Small intestine (tissue), 7 donors: ENCODE measurements at regions not wholly inside any gene's neighbourhood (a gene's known extent, or its start where the extent isn't known, plus 50 kb on each side); places are given as distances from the start of the nearest gene placed in this dataset.

Experiments
- DNase-seq, 2 donors: peaks; one replicate each; pipeline versions ENCODE4 v3.0.0 to v3.0.0-alpha.2; 2013
- FAIRE-seq: peaks from 2 replicates; lab custom pipeline; 2012; peaks lifted over from hg19 to GRCh38; lab: Jason Lieb, UNC
- H3K27ac ChIP-seq, 3 donors: one replicate each; pipeline ENCODE4 v1.5.1; 2013; ENCODE audit warnings: low read length in 2 of 3, mild to moderate bottlenecking in 2 of 3, control low read depth in 1 of 3, inconsistent platforms in 1 of 3, low read depth in 1 of 3, moderate library complexity in 1 of 3
- H3K27me3 ChIP-seq, 3 donors: one replicate each; pipeline ENCODE4 v1.6.1; 2013; ENCODE audit warnings: low read length in 3 of 3, inconsistent platforms in 1 of 3; ENCODE audit not compliant: control insufficient read depth in 3 of 3, insufficient read depth in 3 of 3
- H3K36me3 ChIP-seq, 3 donors: one replicate each; pipeline ENCODE4 v1.6.1; 2013; ENCODE audit warnings: low read length in 3 of 3, inconsistent platforms in 1 of 3, low read depth in 1 of 3, mild to moderate bottlenecking in 1 of 3, moderate library complexity in 1 of 3; ENCODE audit not compliant: control insufficient read depth in 3 of 3, insufficient read depth in 2 of 3
- H3K4me1 ChIP-seq, 3 donors: one replicate each; pipeline ENCODE4 v1.6.1; 2013; ENCODE audit warnings: low read length in 2 of 3, inconsistent platforms in 1 of 3, low read depth in 1 of 3, mild to moderate bottlenecking in 1 of 3, moderate library complexity in 1 of 3; ENCODE audit not compliant: control insufficient read depth in 3 of 3, insufficient read depth in 2 of 3
- H3K4me3 ChIP-seq, 3 donors: one replicate each; pipeline ENCODE4 v1.5.1; 2013; ENCODE audit warnings: low read length in 3 of 3, control low read depth in 1 of 3, inconsistent platforms in 1 of 3, low read depth in 1 of 3, mild to moderate bottlenecking in 1 of 3, moderate library complexity in 1 of 3
- H3K9me3 ChIP-seq, 2 donors: one replicate each; pipeline ENCODE4 v1.6.1; 2013; ENCODE audit warnings: low read depth in 1 of 2, low read length in 1 of 2; ENCODE audit not compliant: control insufficient read depth in 2 of 2, insufficient read depth in 1 of 2
- WGBS, 3 donors: extraction: QIAGEN DNeasy Blood & Tissue Kit; methylation state at CpG; one replicate each; pipeline ENCODE4 v1.1.7; 2013; 5-methylcytosine and 5-hydroxymethylcytosine counted together
- donor health status: healthy with polysubstance abuse.
- donor health status: control.
- donor health status: control.
- donor health status: Bipolar disorder and iron deficiency.
- donor health status: healthy.

DNA sequence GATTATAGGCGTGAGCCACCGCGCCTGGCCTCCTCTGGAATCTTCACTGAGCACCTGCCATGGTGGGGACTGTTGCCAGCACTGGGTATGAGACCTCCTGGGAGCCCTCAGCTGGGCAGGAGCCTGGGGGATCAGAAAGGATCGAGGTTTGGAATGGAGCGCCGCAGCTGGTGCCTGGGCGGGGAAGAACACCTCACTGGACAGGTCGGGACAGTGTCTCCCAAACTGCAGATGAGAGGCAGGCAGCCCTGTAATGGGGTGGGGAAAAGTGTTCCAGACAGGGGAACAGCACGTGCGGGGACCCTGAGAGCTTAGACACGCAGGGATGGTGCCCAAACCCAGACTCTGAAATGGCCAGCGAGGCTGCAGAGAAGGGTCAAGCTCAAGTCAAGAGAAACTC, 150.9 kb upstream of the C1orf174 start:
- no peak overlapping the region for H3K27ac ChIP-seq
- no peak for FAIRE-seq

DNA sequence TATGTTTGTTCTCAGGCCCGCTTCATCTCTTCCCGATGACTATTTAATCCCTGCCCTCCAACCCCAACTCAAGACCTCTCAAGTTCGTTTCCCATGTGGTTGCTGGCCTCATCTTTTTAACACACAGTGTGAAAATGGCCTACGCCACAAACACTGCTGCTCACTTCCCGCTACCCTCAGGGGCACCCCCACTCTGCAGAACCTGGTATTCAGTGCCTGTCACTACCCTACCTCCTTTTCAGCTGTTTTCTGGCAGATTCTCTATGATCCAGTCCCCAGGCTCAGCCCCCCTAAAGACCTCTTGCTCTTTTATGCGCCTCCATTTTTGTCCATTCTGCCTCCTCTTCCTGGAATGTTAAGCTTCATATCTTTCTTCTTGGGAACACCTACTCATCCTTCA, 152.6 kb upstream of the C1orf174 start:
- WGBS, 3 donors = 63 to 75% (median 69%) methylated on average over 6 of the region's 6 CpGs
- FAIRE-seq = no peak

More for the DNA sequence above, 150.9 kb upstream of the C1orf174 start:
- H3K4me1 ChIP-seq = no peaks in the 10 kb centered on the region
- no peak for DNase-seq
- no peaks in the 10 kb centered on the region for H3K36me3 ChIP-seq
- H3K9me3 ChIP-seq = no peaks in the 10 kb centered on the region
- no peak overlapping the region for H3K4me3 ChIP-seq
- no peaks in the 10 kb centered on the region for H3K27me3 ChIP-seq
- 75 to 88% (median 77%) methylated on average over 12 of the region's 12 CpGs for WGBS, 3 donors

DNA sequence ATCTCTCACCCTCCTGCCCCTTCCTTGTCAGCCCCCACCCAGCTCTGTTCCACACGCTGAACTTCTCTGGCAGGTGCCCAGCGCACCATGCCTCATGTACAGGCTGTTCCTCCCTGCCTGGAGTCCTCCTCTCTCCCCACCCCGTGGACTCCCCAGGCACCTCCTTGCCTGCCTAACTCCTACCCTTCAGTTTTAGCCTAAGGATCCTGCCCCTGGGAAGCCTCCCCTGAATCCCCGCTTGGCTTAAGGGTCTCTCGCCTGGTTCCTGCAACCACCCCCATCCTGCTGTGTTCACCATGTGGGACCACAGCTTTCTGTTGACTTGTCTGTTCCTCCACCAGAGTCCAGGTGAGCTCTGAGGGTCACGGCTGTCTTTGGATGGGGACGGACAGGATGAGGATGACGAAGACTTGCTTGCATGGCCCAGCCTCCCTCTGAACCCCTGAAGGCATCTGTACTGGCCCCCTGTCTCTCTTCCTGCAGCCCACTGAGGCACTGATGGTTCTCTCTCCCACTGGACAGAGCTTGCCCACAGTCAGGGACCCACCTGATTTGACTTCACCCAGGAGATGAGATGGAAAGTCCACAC, 153.2 kb upstream of the C1orf174 start:
- whole genome bisulfite sequencing, 3 donors = 85 to 88% (median 85%) methylated on average over 8 of the region's 8 CpGs
- FAIRE-seq = no peak
- no peaks in the 10 kb centered on the region for H3K27me3 ChIP-seq

More for the DNA sequence above, 152.6 kb upstream of the C1orf174 start:
- Histone ChIP-seq H3K4me3 (no peak overlapping the region), H3K36me3 (no peaks in the 10 kb centered on the region), H3K27ac (no peak overlapping the region), H3K4me1 (no peaks in the 10 kb centered on the region), H3K27me3 (no peaks in the 10 kb centered on the region), H3K9me3 (no peaks in the 10 kb centered on the region)
- DNase-seq = no peak

DNA sequence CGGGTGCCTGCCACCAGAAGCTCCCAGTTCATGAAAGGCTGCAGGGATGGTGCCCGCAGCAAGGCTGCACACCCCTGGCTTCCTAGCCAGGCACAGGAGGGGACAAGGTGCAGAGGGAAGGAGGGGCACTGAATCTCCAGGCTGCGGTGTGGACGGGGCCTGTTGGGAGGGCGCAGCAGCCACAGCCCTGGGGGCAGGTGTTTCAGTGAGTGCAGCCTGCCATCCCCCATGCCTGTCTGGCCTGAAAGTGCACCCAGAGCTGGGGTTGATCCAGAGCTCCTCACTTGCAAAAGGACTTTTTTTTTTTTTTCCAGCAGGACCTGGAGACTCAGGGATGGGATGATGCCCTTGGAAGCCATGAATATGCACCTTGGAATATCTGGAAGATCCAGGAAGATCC, 153.7 kb upstream of the C1orf174 start:
- no peak for FAIRE-seq

More for the DNA sequence above, 153.2 kb upstream of the C1orf174 start:
- no peak overlapping the region for H3K4me3 ChIP-seq
- H3K27ac ChIP-seq = no peak overlapping the region
- no peak for DNase-seq
- no peaks in the 10 kb centered on the region for H3K9me3 ChIP-seq
- H3K36me3 ChIP-seq = no peaks in the 10 kb centered on the region
- H3K4me1 ChIP-seq = no peaks in the 10 kb centered on the region

DNA sequence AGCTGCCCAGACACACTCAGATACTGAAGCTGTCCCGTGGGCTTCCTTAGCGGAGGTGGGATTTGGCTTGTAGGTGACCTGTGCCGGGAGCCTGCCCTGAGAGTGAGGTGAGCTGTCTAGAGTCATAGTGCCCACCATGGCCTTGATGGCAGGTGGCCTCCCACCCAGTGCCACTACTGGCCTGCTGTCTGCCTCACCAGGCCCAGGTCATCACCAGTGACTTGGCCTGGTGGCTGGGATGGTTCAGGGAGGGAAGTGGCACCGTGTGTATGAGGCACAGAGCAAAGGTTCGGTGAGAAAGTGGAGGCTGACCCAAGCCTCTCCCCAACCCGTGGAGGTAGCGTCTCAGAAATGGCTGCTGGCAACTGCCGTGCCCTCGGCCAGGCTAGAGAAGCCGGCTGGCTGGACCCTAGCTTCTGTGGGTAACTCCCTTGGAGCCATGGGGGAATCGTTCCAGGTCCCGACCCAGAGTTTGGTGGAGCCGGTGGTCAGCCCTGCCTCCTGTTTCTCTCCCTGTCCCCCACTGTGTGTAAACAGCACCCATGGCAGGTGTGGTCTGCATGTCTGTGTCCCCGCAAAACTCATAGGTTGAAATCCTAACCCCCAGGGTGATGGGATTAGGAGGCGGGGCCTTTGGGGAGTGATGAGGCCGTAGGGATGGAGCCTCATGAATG, 155.4 kb upstream of the C1orf174 start:
- FAIRE-seq (no peak), DNase-seq (no peak)
- Histone ChIP-seq H3K9me3 (no peaks in the 10 kb centered on the region), H3K4me3 (no peak overlapping the region), H3K36me3 (no peaks in the 10 kb centered on the region), H3K27ac (no peak overlapping the region), H3K4me1 (no peaks in the 10 kb centered on the region), H3K27me3 (no peaks in the 10 kb centered on the region)
- WGBS, 3 donors = 76 to 81% (median 78%) methylated on average over 16 of the region's 16 CpGs

More for the DNA sequence above, 153.7 kb upstream of the C1orf174 start:
- Histone ChIP-seq H3K9me3 (no peaks in the 10 kb centered on the region), H3K36me3 (no peaks in the 10 kb centered on the region), H3K4me3 (no peak overlapping the region), H3K4me1 (no peaks in the 10 kb centered on the region), H3K27me3 (no peaks in the 10 kb centered on the region), H3K27ac (no peak overlapping the region)
- 73 to 84% (median 82%) methylated on average over 5 of the region's 5 CpGs for WGBS, 3 donors
- no peak for DNase-seq

DNA sequence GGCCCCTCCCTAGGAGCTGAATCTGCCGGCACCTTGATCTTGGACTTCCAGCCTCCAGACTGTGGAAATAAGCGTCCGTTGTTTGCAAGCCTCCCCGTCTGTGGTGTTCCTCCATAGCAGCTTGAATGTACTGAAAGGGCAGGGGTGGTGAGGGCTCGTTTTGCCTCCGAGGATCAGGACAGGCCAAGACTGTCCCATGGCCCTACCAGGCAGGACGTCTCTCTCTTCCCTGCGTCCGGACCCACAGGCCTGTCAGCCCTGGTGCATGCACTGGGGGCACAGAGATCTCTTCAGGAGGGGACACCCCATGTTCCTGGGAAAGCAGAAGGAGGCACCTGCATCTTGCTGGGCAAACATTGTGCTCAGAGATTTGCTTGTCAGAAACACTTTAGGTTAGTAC, 156.3 kb upstream of the C1orf174 start:
- DNase-seq = no peak
- Histone ChIP-seq H3K9me3 (no peaks in the 10 kb centered on the region), H3K27me3 (no peaks in the 10 kb centered on the region), H3K4me1 (no peaks in the 10 kb centered on the region), H3K27ac (no peak overlapping the region), H3K4me3 (no peak overlapping the region), H3K36me3 (no peaks in the 10 kb centered on the region)
- no peak for FAIRE-seq
- WGBS, 3 donors = 71 to 85% (median 76%) methylated on average over 9 of the region's 9 CpGs

DNA sequence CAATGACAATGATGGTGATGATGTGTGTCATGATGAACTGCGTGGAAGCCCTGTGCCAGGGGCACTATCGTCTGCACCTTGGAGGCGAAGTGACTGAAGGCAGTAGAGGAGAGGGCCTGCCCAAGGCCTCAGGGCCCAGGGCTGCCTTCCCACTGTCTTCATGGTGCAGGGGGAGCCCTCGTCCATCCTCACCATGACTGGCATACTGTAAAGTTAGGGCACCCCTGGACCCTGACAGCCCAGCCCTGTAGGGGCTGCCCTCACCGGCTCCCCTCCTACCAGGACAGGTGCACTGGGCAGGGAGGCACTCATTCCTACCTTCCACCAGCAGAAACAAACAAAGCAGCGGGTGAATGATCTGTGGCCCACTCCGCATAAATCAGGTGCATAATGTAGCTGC, 156.9 kb upstream of the C1orf174 start:
- 83 to 87% (median 83%) methylated on average over 7 of the region's 7 CpGs for WGBS, 3 donors
- no peak overlapping the region for H3K4me3 ChIP-seq

DNA sequence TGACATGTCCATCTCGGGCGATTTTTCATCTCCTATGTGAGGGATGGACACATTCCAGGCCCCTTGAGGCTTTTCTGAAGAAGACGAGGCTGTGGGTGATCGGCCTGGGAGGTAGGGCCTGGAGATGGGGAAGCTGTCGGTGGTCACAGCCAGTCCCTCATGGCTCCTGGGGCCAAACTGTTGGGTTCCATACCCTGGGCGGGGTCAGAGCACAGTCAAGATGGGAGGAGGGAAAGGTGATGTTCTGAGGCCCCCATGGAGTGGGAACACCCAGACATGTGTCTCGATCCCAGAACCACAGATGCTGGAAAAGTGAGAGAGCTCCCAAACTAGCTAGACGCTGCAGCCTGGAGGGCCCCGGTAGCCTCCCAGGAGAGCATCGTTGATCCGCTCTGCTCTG, 157.5 kb upstream of the C1orf174 start:
- FAIRE-seq (no peak), DNase-seq (no peak)
- Histone ChIP-seq H3K9me3 (no peaks in the 10 kb centered on the region), H3K27ac (no peak overlapping the region), H3K36me3 (no peaks in the 10 kb centered on the region), H3K27me3 (no peaks in the 10 kb centered on the region), H3K4me1 (no peaks in the 10 kb centered on the region), H3K4me3 (no peak overlapping the region)
- WGBS, 3 donors = 79 to 80% (median 80%) methylated on average over 11 of the region's 11 CpGs

More for the DNA sequence above, 156.9 kb upstream of the C1orf174 start:
- no peaks in the 10 kb centered on the region for H3K4me1 ChIP-seq
- no peaks in the 10 kb centered on the region for H3K36me3 ChIP-seq
- no peak for FAIRE-seq
- no peaks in the 10 kb centered on the region for H3K9me3 ChIP-seq
- H3K27me3 ChIP-seq = no peaks in the 10 kb centered on the region
- no peak overlapping the region for H3K27ac ChIP-seq
- no peak for DNase-seq
